H9 (cell line): ENCODE measurements at regions not wholly inside any gene's neighbourhood (a gene's known extent, or its start where the extent isn't known, plus 50 kb on each side); places are given as distances from the start of the nearest gene placed in this dataset.

ENCODE experiments used
- DNase-seq: peaks from one replicate; pipeline ENCODE4 v3.0.0-alpha.2; 2017
- H2AFZ ChIP-seq: one replicate; pipeline ENCODE4 v1.6.1; 2013; ENCODE audit warnings: mild to moderate bottlenecking, low read length, control low read depth, moderate library complexity
- H2AK5ac ChIP-seq: 2 replicates; pipeline ENCODE4 v1.6.1; 2013; ENCODE audit warnings: low read length, control low read depth, mixed read lengths; ENCODE audit not compliant: insufficient read length
- H2BK120ac ChIP-seq: one replicate; pipeline ENCODE4 v1.6.1; 2013; ENCODE audit warnings: low read depth, mild to moderate bottlenecking, low read length, control low read depth, inconsistent platforms; ENCODE audit not compliant: poor library complexity, severe bottlenecking
- H2BK12ac ChIP-seq: 2 replicates; pipeline ENCODE4 v1.6.1; 2013; ENCODE audit warnings: low read length, control low read depth, mixed read lengths, low read depth; ENCODE audit not compliant: insufficient read length
- H2BK15ac ChIP-seq: 2 replicates; pipeline ENCODE4 v1.6.1; 2013; ENCODE audit warnings: low read depth, low read length, control low read depth
- H2BK20ac ChIP-seq: one replicate; pipeline ENCODE4 v1.6.1; 2013; ENCODE audit warnings: low read depth, mild to moderate bottlenecking, low read length, control low read depth, inconsistent platforms; ENCODE audit not compliant: poor library complexity, severe bottlenecking
- H2BK5ac ChIP-seq: 2 replicates; pipeline ENCODE4 v1.6.1; 2013; ENCODE audit warnings: low read length, control low read depth, mixed read lengths; ENCODE audit not compliant: insufficient read length
- H3K14ac ChIP-seq: 2 replicates; pipeline ENCODE4 v1.6.1; 2013; ENCODE audit warnings: low read length, control low read depth; ENCODE audit not compliant: insufficient read depth
- H3K18ac ChIP-seq: 2 replicates; pipeline ENCODE4 v1.6.1; 2013; ENCODE audit warnings: low read depth, mild to moderate bottlenecking, mixed read lengths, low read length, control low read depth; ENCODE audit not compliant: insufficient read length
- H3K23ac ChIP-seq: 2 replicates; pipeline ENCODE4 v1.6.1; 2013; ENCODE audit warnings: low read length, control low read depth, mixed read lengths, low read depth; ENCODE audit not compliant: insufficient read length
- H3K23me2 ChIP-seq: 2 replicates; pipeline ENCODE4 v1.6.1; 2013; ENCODE audit warnings: low read depth, mild to moderate bottlenecking, mixed read lengths, low read length, control low read depth; ENCODE audit not compliant: insufficient read length, poor library complexity, severe bottlenecking
- H3K27ac ChIP-seq: 2 replicates; pipeline ENCODE4 v1.5.1; 2013; ENCODE audit warnings: low read length, control low read depth, mixed read lengths, low read depth; ENCODE audit not compliant: insufficient read length
- H3K27me3 ChIP-seq: 2 replicates; pipeline ENCODE4 v1.6.1; 2013; ENCODE audit warnings: low read length, control low read depth, inconsistent platforms; ENCODE audit not compliant: insufficient read depth
- H3K4ac ChIP-seq: 2 replicates; pipeline ENCODE4 v1.6.1; 2013; ENCODE audit warnings: low read depth, mild to moderate bottlenecking, control low read depth, inconsistent platforms, low read length, moderate library complexity
- H3K4me1 ChIP-seq: 2 replicates; pipeline ENCODE4 v1.6.1; 2013; ENCODE audit warnings: low read length, control low read depth, inconsistent platforms; ENCODE audit not compliant: insufficient read depth
- H3K4me2 ChIP-seq: 2 replicates; pipeline ENCODE4 v1.6.1; 2013; ENCODE audit warnings: low read length, control low read depth, mixed read lengths; ENCODE audit not compliant: insufficient read length, insufficient read depth
- H3K56ac ChIP-seq: 2 replicates; pipeline ENCODE4 v1.6.1; 2013; ENCODE audit warnings: low read depth, mild to moderate bottlenecking, mixed read lengths, low read length, control low read depth; ENCODE audit not compliant: insufficient read length
- H3K79me1 ChIP-seq: 2 replicates; pipeline ENCODE4 v1.6.1; 2013; ENCODE audit warnings: low read depth, mild to moderate bottlenecking, moderate library complexity, low read length, control low read depth, inconsistent platforms; ENCODE audit not compliant: insufficient read depth, poor library complexity, severe bottlenecking
- H3K79me2 ChIP-seq: 2 replicates; pipeline ENCODE4 v1.6.1; 2013; ENCODE audit warnings: low read length, control low read depth, inconsistent platforms; ENCODE audit not compliant: insufficient read depth
- H3K9ac ChIP-seq: 2 replicates; pipeline ENCODE4 v1.6.1; 2013; ENCODE audit warnings: low read length, control low read depth, mixed read lengths; ENCODE audit not compliant: insufficient read length; ENCODE audit errors: extremely low read depth
- H3K9me3 ChIP-seq: one replicate; pipeline ENCODE4 v1.6.1; 2013; ENCODE audit warnings: low read depth, low read length, inconsistent platforms; ENCODE audit not compliant: control insufficient read depth
- H3T11ph ChIP-seq: one replicate; pipeline ENCODE4 v1.6.1; 2013; ENCODE audit warnings: mild to moderate bottlenecking, low read length, control low read depth, inconsistent platforms
- H4K20me1 ChIP-seq: one replicate; pipeline ENCODE4 v1.6.1; 2013; ENCODE audit not compliant: control insufficient read depth, insufficient read length, insufficient read depth
- H4K5ac ChIP-seq: 2 replicates; pipeline ENCODE4 v1.6.1; 2013; ENCODE audit warnings: low read depth, mild to moderate bottlenecking, mixed read lengths, low read length, control low read depth; ENCODE audit not compliant: insufficient read length
- H4K8ac ChIP-seq: replicated peaks from 2 replicates; pipeline ENCODE4 v1.6.1; 2013; ENCODE audit warnings: low read length, control low read depth, mixed read lengths, low read depth; ENCODE audit not compliant: insufficient read length
- H4K91ac ChIP-seq: 2 replicates; pipeline ENCODE4 v1.6.1; 2013; ENCODE audit warnings: low read depth, mild to moderate bottlenecking, moderate library complexity, mixed read lengths, low read length, control low read depth; ENCODE audit not compliant: insufficient read length
- H3K27ac Mint-ChIP-seq, 3 experiments: 2 replicates in 2 of 3; 3 replicates in 1 of 3; pipeline ENCODE4 v1.8.0; 2020 to 2021; ENCODE audit warnings: mixed read lengths in 3 of 3, mild to moderate bottlenecking in 1 of 3, moderate library complexity in 1 of 3
- H3K27me3 Mint-ChIP-seq: 2 replicates; pipeline ENCODE4 v1.8.0; 2021; ENCODE audit warnings: low read depth, mild to moderate bottlenecking, moderate library complexity, mixed read lengths
- H3K36me3 Mint-ChIP-seq, 3 experiments: 2 replicates in 2 of 3; 3 replicates in 1 of 3; pipeline ENCODE4 v1.8.0; 2020 to 2021; ENCODE audit warnings: low read depth in 3 of 3, mixed read lengths in 3 of 3; ENCODE audit not compliant: insufficient read depth in 1 of 3
- H3K4me1 Mint-ChIP-seq, 2 experiments: 2 replicates each; pipeline ENCODE4 v1.8.0; 2020; ENCODE audit warnings: mixed read lengths in 2 of 2
- H3K4me3 Mint-ChIP-seq, 2 experiments: 2 replicates in 1 of 2; 3 replicates in 1 of 2; pipeline ENCODE4 v1.8.0; 2020 to 2021; ENCODE audit warnings: mild to moderate bottlenecking in 2 of 2, mixed read lengths in 2 of 2, moderate library complexity in 1 of 2
- H3K9me3 Mint-ChIP-seq, 2 experiments: 2 replicates in 1 of 2; 3 replicates in 1 of 2; pipeline ENCODE4 v1.8.0; 2020; ENCODE audit warnings: mild to moderate bottlenecking in 2 of 2, mixed read lengths in 2 of 2, moderate library complexity in 1 of 2
- WGBS: extraction: QIAGEN DNeasy Blood & Tissue Kit; methylation state at CpG from one replicate; pipeline ENCODE4 v1.1.7; 2013; ENCODE audit warnings: missing lambda C conversion rate, low lambda C conversion rate, mixed read lengths; ENCODE audit not compliant: insufficient read length; ENCODE audit errors: extremely low coverage; 5-methylcytosine and 5-hydroxymethylcytosine counted together
- TF ChIP-seq, protein P1 (sequence below): fragments of 200-600 bp; sonication (generic); conservative IDR thresholded peaks from 3 replicates; pipeline ENCODE4 v1.8.0; 2021; ENCODE audit warnings: antibody characterized with exemption, mild to moderate bottlenecking

DNA sequence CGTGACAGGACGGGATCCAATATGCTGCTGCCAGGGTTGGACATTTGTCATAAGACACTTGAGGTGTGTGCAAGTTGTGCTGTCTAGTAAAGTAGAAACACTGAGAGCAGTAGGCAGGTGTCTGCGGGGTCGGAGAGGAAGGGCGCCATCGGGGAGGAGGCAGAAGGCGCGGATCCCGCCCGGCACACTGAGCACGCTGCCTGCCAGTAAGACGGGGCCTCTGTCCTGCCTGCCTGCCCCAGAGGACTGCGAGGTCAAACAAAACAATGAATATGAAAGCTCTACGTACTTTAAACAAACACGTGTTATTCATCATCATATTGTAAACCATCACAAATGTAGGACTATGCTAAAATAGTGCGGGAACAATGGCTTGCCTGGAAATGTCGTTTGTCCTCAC, 349.3 kb upstream of the SALL3 start:
- H3K4me3 Mint-ChIP-seq = no peak overlapping the region
- H2BK120ac ChIP-seq = no peak overlapping the region
- no peaks in the 10 kb centered on the region for H3K4me1 Mint-ChIP-seq
- TF ChIP-seq, protein P1, sequence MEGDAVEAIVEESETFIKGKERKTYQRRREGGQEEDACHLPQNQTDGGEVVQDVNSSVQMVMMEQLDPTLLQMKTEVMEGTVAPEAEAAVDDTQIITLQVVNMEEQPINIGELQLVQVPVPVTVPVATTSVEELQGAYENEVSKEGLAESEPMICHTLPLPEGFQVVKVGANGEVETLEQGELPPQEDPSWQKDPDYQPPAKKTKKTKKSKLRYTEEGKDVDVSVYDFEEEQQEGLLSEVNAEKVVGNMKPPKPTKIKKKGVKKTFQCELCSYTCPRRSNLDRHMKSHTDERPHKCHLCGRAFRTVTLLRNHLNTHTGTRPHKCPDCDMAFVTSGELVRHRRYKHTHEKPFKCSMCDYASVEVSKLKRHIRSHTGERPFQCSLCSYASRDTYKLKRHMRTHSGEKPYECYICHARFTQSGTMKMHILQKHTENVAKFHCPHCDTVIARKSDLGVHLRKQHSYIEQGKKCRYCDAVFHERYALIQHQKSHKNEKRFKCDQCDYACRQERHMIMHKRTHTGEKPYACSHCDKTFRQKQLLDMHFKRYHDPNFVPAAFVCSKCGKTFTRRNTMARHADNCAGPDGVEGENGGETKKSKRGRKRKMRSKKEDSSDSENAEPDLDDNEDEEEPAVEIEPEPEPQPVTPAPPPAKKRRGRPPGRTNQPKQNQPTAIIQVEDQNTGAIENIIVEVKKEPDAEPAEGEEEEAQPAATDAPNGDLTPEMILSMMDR = no peak
- no peak overlapping the region for H2BK12ac ChIP-seq
- no peak overlapping the region for H2AFZ ChIP-seq
- no peak overlapping the region for H2BK5ac ChIP-seq
- no peak overlapping the region for H3K56ac ChIP-seq
- H3K27me3 Mint-ChIP-seq = peaks cover 4% of the 10 kb centered on the region
- no peaks in the 10 kb centered on the region for H3K27me3 ChIP-seq
- no peaks in the 10 kb centered on the region for H4K20me1 ChIP-seq
- no peak overlapping the region for H3K23ac ChIP-seq
- peaks cover 13 to 15% of the 10 kb centered on the region in 2 experiments for H3K9me3 Mint-ChIP-seq
- no peaks in the 10 kb centered on the region for H3K79me1 ChIP-seq
- no peak overlapping the region for H4K8ac ChIP-seq
- no peak overlapping the region for H4K91ac ChIP-seq
- H3K27ac ChIP-seq = no peak overlapping the region
- no peak overlapping the region for H3K4me2 ChIP-seq
- H3K79me2 ChIP-seq = no peaks in the 10 kb centered on the region
- H3K9ac ChIP-seq = no peak overlapping the region
- no peak overlapping the region for H3K18ac ChIP-seq
- DNase-seq = no peak
- no CpG with 5 or more reads among the region's 17 CpGs for WGBS
- H3K4ac ChIP-seq = no peak overlapping the region
- H2BK15ac ChIP-seq = no peak overlapping the region
- H3K27ac Mint-ChIP-seq = no peak overlapping the region
- no peak overlapping the region for H2AK5ac ChIP-seq
- H2BK20ac ChIP-seq = no peak overlapping the region
- H3K9me3 ChIP-seq = no peaks in the 10 kb centered on the region
- H4K5ac ChIP-seq = no peak overlapping the region
- H3K4me1 ChIP-seq = no peaks in the 10 kb centered on the region
- no peak overlapping the region for H3T11ph ChIP-seq
- H3K23me2 ChIP-seq = no peaks in the 10 kb centered on the region
- peaks cover 0 to 18% (median 5%) of the 10 kb centered on the region in 3 experiments; a peak in 4 of 7 replicates for H3K36me3 Mint-ChIP-seq
- H3K14ac ChIP-seq = no peak overlapping the region
